HepG2 (cell line): ENCODE measurements at regions not wholly inside any gene's neighbourhood (a gene's known extent, or its start where the extent isn't known, plus 50 kb on each side); places are given as distances from the start of the nearest gene placed in this dataset.
A peak's percentile ranks its signal among the peaks of the same experiment; 100 is the strongest.

Source experiments
- ATF1 ChIP-seq: IDR thresholded peaks from 2 replicates; pipeline ENCODE4 v1.6.1; 2016; ENCODE audit warnings: mild to moderate bottlenecking, control low read depth
- CCDC6 ChIP-seq: sonication (generic); formaldehyde crosslinking; IDR thresholded peaks from 2 replicates; pipeline ENCODE4 v1.8.1; 2022; ENCODE audit warnings: mild to moderate bottlenecking, missing genetic modification reagents, moderate library complexity
- CEBPB ChIP-seq: IDR thresholded peaks from 2 replicates; pipeline ENCODE4 v1.6.1; 2011; ENCODE audit warnings: low read depth, low read length, improper control_type of control experiment, borderline replicate concordance
- CEBPG ChIP-seq: IDR thresholded peaks from 2 replicates; pipeline ENCODE4 v1.6.1; 2016
- FOSL2 ChIP-seq: sonication (generic); formaldehyde crosslinking; IDR thresholded peaks from 2 replicates; pipeline ENCODE4 v1.4.0; 2020; ENCODE audit warnings: missing genetic modification reagents
- FOXA3 ChIP-seq: IDR thresholded peaks from 2 replicates; pipeline ENCODE4 v1.6.1; 2016; ENCODE audit warnings: missing genetic modification reagents, missing compliant biosample characterization
- FOXO1 ChIP-seq: sonication (generic); formaldehyde crosslinking; IDR thresholded peaks from 2 replicates; pipeline ENCODE4 v1.4.0; 2020; ENCODE audit warnings: missing genetic modification reagents
- FUBP1 ChIP-seq: sonication (generic); formaldehyde crosslinking; IDR thresholded peaks from 2 replicates; pipeline ENCODE4 v1.5.1; 2020; ENCODE audit warnings: missing genetic modification reagents, mild to moderate bottlenecking, borderline replicate concordance
- GATAD1 ChIP-seq: IDR thresholded peaks from 2 replicates; pipeline ENCODE4 v1.6.1; 2016; ENCODE audit warnings: missing genetic modification reagents, missing compliant biosample characterization
- HNF4A ChIP-seq: sonication (generic); formaldehyde crosslinking; IDR thresholded peaks from 2 replicates; pipeline ENCODE4 v1.4.0; 2020; ENCODE audit warnings: missing genetic modification reagents
- KAT8 ChIP-seq: IDR thresholded peaks from 2 replicates; pipeline ENCODE4 v1.6.1; 2016; ENCODE audit warnings: missing genetic modification reagents, missing compliant biosample characterization
- PAXIP1 ChIP-seq: sonication (generic); formaldehyde crosslinking; conservative IDR thresholded peaks from 2 replicates; pipeline ENCODE4 v1.4.0; 2020; ENCODE audit warnings: mild to moderate bottlenecking, missing genetic modification reagents, moderate library complexity
- PHF20 ChIP-seq: sonication (generic); formaldehyde crosslinking; IDR thresholded peaks from 2 replicates; pipeline ENCODE4 v1.5.0; 2020; ENCODE audit warnings: mild to moderate bottlenecking, missing genetic modification reagents
- REPIN1 ChIP-seq: sonication (generic); formaldehyde crosslinking; IDR thresholded peaks from 2 replicates; pipeline ENCODE4 v1.8.0; 2022; ENCODE audit warnings: missing genetic modification reagents, low read depth, mild to moderate bottlenecking, borderline replicate concordance
- SAP130 ChIP-seq: IDR thresholded peaks from 2 replicates; pipeline ENCODE4 v1.6.1; 2016; ENCODE audit warnings: low read depth
- SMARCE1 ChIP-seq: fragments of 450-650 bp; IDR thresholded peaks from 2 replicates; pipeline ENCODE4 v1.6.1; 2017; ENCODE audit warnings: borderline replicate concordance
- SNAPC5 ChIP-seq: sonication (generic); formaldehyde crosslinking; IDR thresholded peaks from 2 replicates; pipeline ENCODE4 v1.8.1; 2023; ENCODE audit warnings: mild to moderate bottlenecking, missing genetic modification reagents, borderline replicate concordance
- THAP9 ChIP-seq: sonication (generic); formaldehyde crosslinking; IDR thresholded peaks from 2 replicates; pipeline ENCODE4; 2020; ENCODE audit warnings: missing genetic modification reagents, mild to moderate bottlenecking, borderline replicate concordance
- XBP1 ChIP-seq: sonication (generic); formaldehyde crosslinking; IDR thresholded peaks from 2 replicates; pipeline ENCODE4 v1.5.0; 2020; ENCODE audit warnings: missing genetic modification reagents
- ZBTB25 ChIP-seq: IDR thresholded peaks from 2 replicates; pipeline ENCODE4 v1.6.1; 2018; ENCODE audit warnings: missing genetic modification reagents
- ZBTB3 ChIP-seq: sonication (generic); formaldehyde crosslinking; IDR thresholded peaks from 2 replicates; pipeline ENCODE4 v1.4.0; 2020; ENCODE audit warnings: low read depth, mild to moderate bottlenecking, moderate library complexity, missing genetic modification reagents, borderline replicate concordance

GRCh38 chrY:21021811-21022210 is 265.9 kb downstream of the RPS4Y2 start (continued):
- TF ChIP-seq PAXIP1: peak; percentile 77
- no peak for TF ChIP-seq CCDC6 (CRISPR knock-in tag)
- TF ChIP-seq FOXO1 (CRISPR knock-in tag): 0 out of 2 replicates have a peak, but pooled peaks have one; percentile 26
- peak; percentile 14; the same call in 1 of the 2 replicates for TF ChIP-seq HNF4A
- TF ChIP-seq REPIN1 (CRISPR knock-in tag): no peak
- TF ChIP-seq SMARCE1: no peak
- TF ChIP-seq SAP130 (CRISPR knock-in tag): peak; percentile 38; the same call in 1 of the 2 replicates
- TF ChIP-seq KAT8 (CRISPR knock-in tag): peak; percentile 56; the same call in 1 of the 2 replicates
- TF ChIP-seq ZBTB3 (CRISPR knock-in tag): no peak
- TF ChIP-seq FOXA3: peak; percentile 36; the same call in 1 of the 2 replicates
- TF ChIP-seq PHF20: no peak
- TF ChIP-seq CEBPB: peak; percentile 87
- 0 out of 2 replicates have a peak, but pooled peaks have one; percentile 25 for TF ChIP-seq FOSL2 (CRISPR knock-in tag)
- TF ChIP-seq CEBPG (CRISPR knock-in tag): peak; percentile 75
- TF ChIP-seq ATF1 (CRISPR knock-in tag): no peak
- TF ChIP-seq ZBTB25 (CRISPR knock-in tag): no peak
- no peak for TF ChIP-seq XBP1 (CRISPR knock-in tag)
- no peak for TF ChIP-seq THAP9 (CRISPR knock-in tag)
- TF ChIP-seq GATAD1 (CRISPR knock-in tag): no peak
- TF ChIP-seq FUBP1 (CRISPR knock-in tag): no peak
- no peak for TF ChIP-seq SNAPC5 (CRISPR knock-in tag)
